SK-N-SH (cell line): ENCODE measurements at regions not wholly inside any gene's neighbourhood (a gene's known extent, or its start where the extent isn't known, plus 50 kb on each side); places are given as distances from the start of the nearest gene placed in this dataset.

Experiments used
- CTCF ChIA-PET: fragments of 300-600, 350-600 bp; formaldehyde crosslinking; extraction: SDS; loops from one replicate; lab custom pipeline; 2021; lab: Yijun Ruan, JAX
- POLR2A ChIA-PET: fragments of 350-600 bp; sonication (Branson Sonifier 250); formaldehyde crosslinking; extraction: SDS; loops from one replicate; lab custom pipeline; 2020; ENCODE audit warnings: antibody characterized with exemption, inconsistent platforms; lab: Yijun Ruan, JAX
- DNase-seq: peaks from one replicate; pipeline ENCODE4 v3.0.0; 2012
- H2AFZ ChIP-seq: fragments of 200-600 bp; sonication (generic); 2 replicates; pipeline ENCODE4 v1.8.1; 2016; ENCODE audit warnings: antibody characterized with exemption, mild to moderate bottlenecking, low read depth
- H3F3A ChIP-seq: fragments of 200-600 bp; sonication (generic); replicated peaks from 2 replicates; pipeline ENCODE3; 2016; ENCODE audit warnings: antibody characterized with exemption, mild to moderate bottlenecking; ENCODE audit not compliant: insufficient read depth
- H3K27ac ChIP-seq, 2 experiments: fragments of 200-500 bp in 1 of 2; fragments of 200-600 bp in 1 of 2; sonication (Bioruptor generic) in 1 of 2; sonication (generic), shearing (Covaris generic) in 1 of 2; 2 replicates each; pipeline versions ENCODE4 v1.5.1 to v1.6.1; 2014 to 2016; ENCODE audit warnings: low read depth in 2 of 2, inconsistent platforms in 1 of 2, low read length in 1 of 2, mild to moderate bottlenecking in 1 of 2, mixed read lengths in 1 of 2
- H3K27me3 ChIP-seq: fragments of 200-600 bp; sonication (generic), shearing (Covaris generic); 2 replicates; pipeline ENCODE4 v1.6.1; 2016; ENCODE audit warnings: mixed run types; ENCODE audit not compliant: insufficient read depth
- H3K36me3 ChIP-seq, 2 experiments: fragments of 200-500 bp in 1 of 2; fragments of 200-600 bp in 1 of 2; sonication (Bioruptor generic) in 1 of 2; sonication (generic) in 1 of 2; replicated peaks in 1 of 2; 2 replicates each; pipeline versions ENCODE3 to v1.5.1; 2014 to 2016; ENCODE audit warnings: low read length in 1 of 2, mild to moderate bottlenecking in 1 of 2; ENCODE audit not compliant: insufficient read depth in 2 of 2, control insufficient read depth in 1 of 2
- H3K4me1 ChIP-seq, 2 experiments: fragments of 200-500 bp in 1 of 2; fragments of 200-600 bp in 1 of 2; sonication (Bioruptor generic) in 1 of 2; sonication (generic), shearing (Covaris generic) in 1 of 2; 2 replicates each; pipeline versions ENCODE4 v1.5.1 to v1.6.1; 2014 to 2016; ENCODE audit warnings: low read depth in 1 of 2, low read length in 1 of 2, mixed run types in 1 of 2; ENCODE audit not compliant: insufficient read depth in 2 of 2, control insufficient read depth in 1 of 2
- H3K4me2 ChIP-seq: fragments of 200-600 bp; sonication (generic), shearing (Covaris generic); 2 replicates; pipeline ENCODE4 v1.6.1; 2017; ENCODE audit warnings: mixed run types
- H3K4me3 ChIP-seq, 2 experiments: fragments of 200-500 bp in 1 of 2; fragments of 200-600 bp in 1 of 2; sonication (Bioruptor generic) in 1 of 2; sonication (generic), shearing (Covaris generic) in 1 of 2; 2 replicates each; pipeline versions ENCODE4 v1.5.1 to v1.8.1; 2014 to 2016; ENCODE audit warnings: low read depth in 2 of 2, inconsistent platforms in 1 of 2, low read length in 1 of 2, mild to moderate bottlenecking in 1 of 2, mixed read lengths in 1 of 2, moderate library complexity in 1 of 2
- H3K79me2 ChIP-seq: fragments of 200-600 bp; sonication (generic); 2 replicates; pipeline ENCODE4 v1.8.1; 2017; ENCODE audit warnings: mild to moderate bottlenecking; ENCODE audit not compliant: insufficient read depth
- H3K9ac ChIP-seq: fragments of 200-600 bp; sonication (generic); 2 replicates; pipeline ENCODE4 v1.6.1; 2017; ENCODE audit warnings: mixed run types
- H3K9me2 ChIP-seq: fragments of 200-600 bp; sonication (generic); 2 replicates; pipeline ENCODE4 v1.6.1; 2017; ENCODE audit warnings: mixed run types
- H3K9me3 ChIP-seq: fragments of 200-600 bp; sonication (generic); 2 replicates; pipeline ENCODE4 v1.6.1; 2017; ENCODE audit warnings: mixed run types, mild to moderate bottlenecking, moderate library complexity
- H4K20me1 ChIP-seq: fragments of 200-600 bp; sonication (generic); 2 replicates; pipeline ENCODE4 v1.6.1; 2017; ENCODE audit warnings: mild to moderate bottlenecking, mixed run types; ENCODE audit not compliant: insufficient read depth
- CTCF ChIP-seq: fragments of 200-600 bp; sonication (generic); IDR thresholded peaks from 2 replicates; pipeline ENCODE4 v1.6.1; 2017; ENCODE audit warnings: antibody characterized with exemption, mild to moderate bottlenecking, moderate library complexity
- EP300 ChIP-seq, 2 experiments: IDR thresholded peaks; 2 replicates each; pipeline versions ENCODE4 v1.4.0 to v1.6.1; 2012; ENCODE audit warnings: borderline replicate concordance in 1 of 2, low read depth in 1 of 2, low read length in 1 of 2
- RAD21 ChIP-seq: IDR thresholded peaks from 2 replicates; pipeline ENCODE4 v1.6.1; 2012; ENCODE audit warnings: mild to moderate bottlenecking, low read length
- REST ChIP-seq: IDR thresholded peaks from 2 replicates; pipeline ENCODE4 v1.6.1; 2012; ENCODE audit warnings: mild to moderate bottlenecking, low read depth, low read length, moderate library complexity
- SMC3 ChIP-seq: IDR thresholded peaks from 2 replicates; pipeline ENCODE4 v1.6.1; 2012; ENCODE audit warnings: low read depth, low read length, improper control_type of control experiment
- USF1 ChIP-seq: IDR thresholded peaks from 2 replicates; pipeline ENCODE4 v1.4.0; 2012; ENCODE audit warnings: low read depth, borderline replicate concordance
- WGBS: methylation state at CpG from one replicate; pipeline ENCODE4 v1.1.6; 2017; ENCODE audit warnings: low lambda C conversion rate; 5-methylcytosine and 5-hydroxymethylcytosine counted together

GRCh38 chr18:27687351-27687979, 489.5 kb downstream of the CDH2 start:
- CTCF ChIA-PET: interaction anchor here (0.6 kb wide), 1 partner anchor 11 kb away, joined by 3 read pairs; no protein-coding TSS in a partner anchor

GRCh38 chr18:27685807-27686412, 491.0 kb downstream of the CDH2 start:
- Histone ChIP-seq H3K79me2 (no peaks in the 10 kb centered on the region), H3K9me3 (peaks cover 13% of the 10 kb centered on the region), H3K4me1 (peaks cover 0 to 3% of the 10 kb centered on the region in 2 experiments; a peak in 2 of 4 replicates), H3K36me3 (no peaks in the 10 kb centered on the region), H3K4me3 (no peak overlapping the region), H3K4me2 (no peak overlapping the region), H3F3A (no peaks in the 10 kb centered on the region), H3K9me2 (no peaks in the 10 kb centered on the region), H2AFZ (peak overlapping the region; percentile 19), H3K27ac (no peak overlapping the region), H4K20me1 (no peaks in the 10 kb centered on the region), H3K9ac (no peak overlapping the region), H3K27me3 (no peaks in the 10 kb centered on the region)
- DNase-seq: peak; percentile 16
- TF ChIP-seq CTCF (peak; percentile 87), REST (no peak), SMC3 (peak; percentile 75), RAD21 (peak; percentile 64)
- WGBS: 77% methylated on average over 2 of the region's 2 CpGs
- CTCF ChIA-PET: interaction anchor here (0.6 to 2.3 kb wide), 16 partner anchors 8 to 498 kb away, joined by 3 to 8 read pairs (median 4); no protein-coding TSS in a partner anchor
- POLR2A ChIA-PET: no interaction called here

More at GRCh38 chr18:27687351-27687979, 489.5 kb downstream of the CDH2 start:
- Histone ChIP-seq H3K4me3 (no peak overlapping the region), H3K36me3 (no peaks in the 10 kb centered on the region), H3F3A (no peaks in the 10 kb centered on the region), H3K9ac (no peak overlapping the region), H4K20me1 (no peaks in the 10 kb centered on the region), H3K27ac (no peak overlapping the region), H3K9me2 (no peaks in the 10 kb centered on the region)
- TF ChIP-seq USF1: no peak
- no peak for TF ChIP-seq REST
- TF ChIP-seq EP300 (IDR thresholded peaks at IDR 0.05; ENCODE audit: borderline replicate concordance in 1 of 2, low read depth in 1 of 2, low read length in 1 of 2): no peak
- TF ChIP-seq, all 33 proteins: peak for 0
- Histone ChIP-seq H3K79me2 (no peaks in the 10 kb centered on the region), H3K4me1 (peaks cover 0 to 3% of the 10 kb centered on the region in 2 experiments; a peak in 2 of 4 replicates), H3K9me3 (peaks cover 13% of the 10 kb centered on the region), H2AFZ (no peak overlapping the region), H3K27me3 (no peaks in the 10 kb centered on the region), H3K4me2 (no peak overlapping the region)
- DNase-seq: no peak
- POLR2A ChIA-PET: no interaction called here
